Activated CD4-positive, CD25-positive, alpha-beta regulatory T cell treated with anti-CD3 and anti-CD28 coated beads, Interleukin-2, amount 50 U/mL, for 72 hours (primary cell): ENCODE measurements at regions not wholly inside any gene's neighbourhood (a gene's known extent, or its start where the extent isn't known, plus 50 kb on each side); places are given as distances from the start of the nearest gene placed in this dataset.

Experiments used
- DNase-seq: peaks from one replicate; pipeline ENCODE4 v3.0.0; 2021

DNA sequence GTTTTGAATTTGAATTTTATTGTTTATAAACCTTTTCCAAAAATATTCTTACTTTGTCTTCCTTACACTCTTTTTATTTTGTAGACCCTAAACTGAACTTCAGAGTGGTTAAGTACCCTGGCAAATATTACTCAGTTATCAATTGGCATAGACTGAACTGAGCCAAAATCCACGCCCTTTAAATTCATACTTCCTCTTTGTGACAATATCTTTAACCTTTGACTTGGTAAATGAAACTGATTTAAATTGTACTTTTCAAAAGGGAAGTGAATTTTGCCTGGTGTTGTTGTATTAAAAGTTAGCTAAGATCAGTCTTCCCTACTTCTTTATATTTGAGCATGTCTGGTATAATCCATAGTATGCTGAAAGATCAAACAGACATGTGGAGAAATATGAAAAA, 184.3 kb upstream of the USP15 start:
- no peak for DNase-seq

DNA sequence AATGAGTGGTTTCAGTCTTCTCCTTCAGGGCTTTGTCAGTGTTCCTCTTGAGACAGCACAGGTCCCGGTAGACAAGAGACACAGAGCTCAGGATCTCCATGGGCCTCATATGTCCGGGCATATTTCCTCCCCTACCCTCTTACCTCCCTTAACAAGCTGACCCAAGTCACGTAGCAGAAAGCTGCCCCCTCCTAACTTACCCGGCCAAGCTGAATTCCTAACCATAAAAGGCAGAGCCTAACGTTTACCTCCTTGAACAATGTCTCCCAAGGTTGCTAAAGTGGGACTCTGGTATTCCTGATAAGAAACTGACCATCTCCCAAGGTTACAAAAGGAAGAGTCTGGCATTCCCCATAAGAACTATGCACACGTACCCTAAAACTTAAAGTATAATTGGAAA, 182.2 kb upstream of the USP15 start:
- DNase-seq: no peak

DNA sequence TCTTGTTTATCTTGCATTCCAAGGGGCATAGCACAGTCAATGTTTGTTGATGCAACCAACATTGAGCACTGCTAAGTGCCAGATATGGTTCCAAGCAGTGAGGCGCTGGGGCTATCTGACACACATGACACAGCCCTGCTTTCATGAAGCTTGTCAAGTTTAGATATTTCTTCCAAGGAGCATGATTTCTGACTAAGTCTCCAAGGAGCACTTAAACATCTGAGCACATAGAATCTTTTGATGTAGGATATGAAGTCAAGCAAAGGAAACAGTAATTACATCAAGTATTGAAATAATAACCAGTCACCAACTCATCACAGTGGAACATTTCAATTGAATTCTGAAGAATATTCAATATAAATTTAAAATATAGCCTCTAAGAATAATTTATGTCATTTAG, 177.8 kb upstream of the USP15 start:
- no peak for DNase-seq

DNA sequence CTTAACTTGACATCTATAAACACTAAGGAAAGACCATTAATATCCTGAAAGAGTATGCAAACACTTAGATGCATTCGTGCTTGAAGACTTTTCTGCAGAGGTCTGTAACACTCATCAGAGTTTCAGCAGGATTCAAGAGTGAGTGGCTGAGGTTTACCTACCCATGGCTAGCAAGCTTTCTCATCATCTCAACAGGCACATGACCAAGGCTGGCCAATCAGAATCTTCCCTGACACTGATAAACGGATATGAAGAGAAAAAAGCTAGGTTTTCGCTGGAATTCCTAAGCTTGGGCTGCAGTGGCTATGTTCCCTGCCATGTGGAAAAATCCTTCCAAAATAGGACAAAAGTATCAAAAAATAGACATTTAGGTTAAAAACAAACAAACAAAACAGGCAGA, 162.1 kb upstream of the USP15 start:
- DNase-seq: no peak

DNA sequence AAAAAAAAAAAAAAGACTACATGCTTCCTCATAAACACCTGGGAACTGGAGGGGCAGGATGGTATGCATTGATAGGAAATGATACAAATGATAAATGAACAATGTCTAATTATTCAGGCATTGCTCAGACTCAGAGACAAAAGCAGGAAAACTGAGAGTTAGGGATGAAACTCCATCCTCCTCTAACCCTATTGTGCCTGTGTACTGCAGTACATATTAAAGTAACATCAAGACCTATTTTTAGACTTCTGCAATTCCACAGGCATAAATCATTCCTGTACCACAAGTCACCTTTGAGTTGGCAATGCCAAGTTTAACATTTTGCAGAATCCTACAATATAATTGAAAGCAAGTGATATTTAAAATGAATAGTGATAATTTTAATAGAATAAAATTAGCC, 156.5 kb upstream of the USP15 start:
- DNase-seq: no peak

DNA sequence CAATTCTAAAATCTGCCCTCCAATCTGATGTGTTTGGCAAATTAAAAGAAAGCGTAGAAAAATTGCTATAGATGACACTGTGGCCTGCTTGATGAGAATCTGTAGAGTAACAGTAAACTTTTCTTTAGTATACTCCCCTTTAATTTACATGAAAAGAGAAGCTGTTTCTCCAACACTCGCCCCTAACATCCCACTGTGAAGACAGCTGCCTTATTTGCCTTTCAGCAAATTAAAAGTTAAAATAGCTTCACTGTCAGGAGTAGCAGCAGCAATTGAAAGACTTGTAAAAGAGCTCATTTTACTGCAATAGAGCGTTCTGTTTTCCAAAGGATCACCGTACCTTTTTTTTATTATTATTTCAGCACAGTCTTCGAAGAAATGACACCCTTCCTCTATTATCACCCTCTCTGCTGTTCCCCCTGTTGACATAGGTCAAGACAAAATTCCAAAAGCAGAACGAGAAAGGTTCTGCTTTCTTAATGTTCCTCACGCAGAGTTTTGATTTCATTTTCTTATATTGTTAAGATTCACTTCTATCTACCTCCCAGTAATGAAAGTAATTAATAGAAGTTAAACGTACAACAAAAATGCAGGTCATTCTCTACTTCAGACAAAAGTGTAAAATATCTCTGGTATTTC, 153.5 kb upstream of the USP15 start:
- no peak for DNase-seq

DNA sequence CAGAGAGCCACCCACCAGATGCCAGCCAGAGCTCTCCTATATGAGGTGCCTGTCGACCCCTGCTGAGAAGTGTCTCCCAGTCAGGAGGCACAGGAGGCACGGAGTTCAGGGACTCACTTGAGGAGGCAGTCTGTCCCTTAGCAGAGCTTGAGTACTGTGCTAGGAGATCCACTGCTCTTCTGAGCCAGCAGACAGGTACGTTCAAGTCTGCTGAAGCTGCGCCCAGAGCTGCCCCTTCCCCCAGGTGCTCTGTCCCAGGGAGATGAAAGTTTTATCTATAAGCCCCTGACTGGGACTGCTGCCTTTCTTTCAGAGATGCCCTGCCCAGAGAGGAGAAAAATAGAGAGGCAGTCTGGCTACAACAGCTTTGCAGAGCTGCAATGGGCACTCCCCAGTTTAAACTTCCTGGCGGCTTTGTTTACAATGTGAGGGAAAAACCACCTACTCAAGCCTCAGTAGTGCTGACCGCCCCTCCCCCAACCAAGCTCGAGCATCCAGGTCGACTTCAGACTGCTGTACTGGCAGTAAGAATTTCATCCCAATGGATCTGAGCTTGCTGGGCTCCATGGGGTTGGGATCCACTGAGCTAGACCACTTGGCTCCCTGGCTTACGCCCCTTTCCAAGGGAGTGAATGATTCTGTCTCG, 146.7 kb upstream of the USP15 start:
- DNase-seq: no peak

DNA sequence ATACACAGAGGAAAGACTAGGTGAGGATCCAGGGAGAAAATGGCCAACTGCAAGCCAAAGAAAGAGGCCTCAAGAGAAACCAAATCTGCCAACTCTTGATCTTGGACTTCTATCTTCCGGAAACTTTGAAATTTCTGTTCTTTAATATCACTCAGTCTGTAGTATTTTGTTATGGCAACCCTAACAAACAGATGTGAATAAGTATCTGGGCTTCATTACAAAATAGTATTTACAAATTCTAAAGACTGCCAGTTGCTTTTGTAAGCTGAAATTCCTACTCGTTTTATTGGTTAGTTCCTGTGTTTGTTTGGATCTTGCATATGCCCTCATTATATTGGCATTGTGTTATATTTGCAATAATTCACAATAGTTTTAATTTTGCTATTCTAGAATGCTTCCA, 143.2 kb upstream of the USP15 start:
- DNase-seq: no peak

DNA sequence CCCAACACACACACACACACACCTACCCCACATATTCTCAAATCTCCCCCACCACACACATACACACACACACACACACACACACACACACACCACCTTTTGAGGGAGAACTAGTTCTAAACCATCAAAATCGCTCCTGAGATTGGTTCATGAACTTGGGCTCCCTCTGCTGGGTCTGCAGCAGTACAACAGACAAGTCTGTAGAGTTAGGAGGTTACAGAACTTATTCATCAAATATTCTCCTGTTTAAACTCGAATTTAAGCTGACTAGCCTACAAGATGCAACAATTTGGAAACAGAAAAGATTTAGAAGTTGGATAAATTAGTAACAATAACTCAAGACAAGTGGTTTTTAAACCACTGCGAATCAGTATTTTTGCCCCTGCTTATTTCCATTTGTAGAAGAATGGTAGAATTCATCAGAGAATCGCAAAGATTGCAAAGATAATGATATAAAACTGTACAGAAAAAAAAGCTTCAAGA, 136.4 kb upstream of the USP15 start:
- peak; percentile 31 for DNase-seq

DNA sequence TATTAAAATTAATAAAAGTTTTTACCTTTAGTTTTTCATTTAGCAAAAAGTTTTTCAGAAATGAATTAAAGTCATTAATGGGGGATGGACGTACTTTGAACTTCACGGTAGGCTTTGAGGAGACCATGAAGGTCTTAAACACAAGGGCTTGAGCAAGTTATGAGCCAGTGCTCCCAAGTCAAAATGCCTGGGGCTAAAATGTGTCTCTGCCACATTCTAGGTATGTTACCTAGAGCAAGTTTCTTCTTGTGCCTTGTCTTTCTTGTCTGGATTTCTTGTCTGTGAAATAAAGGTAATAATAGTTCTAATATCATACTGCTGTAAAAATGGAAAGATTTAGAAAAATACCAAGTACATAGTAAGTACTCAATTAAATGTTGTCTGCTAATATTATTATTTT, 132.7 kb upstream of the USP15 start:
- DNase-seq: no peak

DNA sequence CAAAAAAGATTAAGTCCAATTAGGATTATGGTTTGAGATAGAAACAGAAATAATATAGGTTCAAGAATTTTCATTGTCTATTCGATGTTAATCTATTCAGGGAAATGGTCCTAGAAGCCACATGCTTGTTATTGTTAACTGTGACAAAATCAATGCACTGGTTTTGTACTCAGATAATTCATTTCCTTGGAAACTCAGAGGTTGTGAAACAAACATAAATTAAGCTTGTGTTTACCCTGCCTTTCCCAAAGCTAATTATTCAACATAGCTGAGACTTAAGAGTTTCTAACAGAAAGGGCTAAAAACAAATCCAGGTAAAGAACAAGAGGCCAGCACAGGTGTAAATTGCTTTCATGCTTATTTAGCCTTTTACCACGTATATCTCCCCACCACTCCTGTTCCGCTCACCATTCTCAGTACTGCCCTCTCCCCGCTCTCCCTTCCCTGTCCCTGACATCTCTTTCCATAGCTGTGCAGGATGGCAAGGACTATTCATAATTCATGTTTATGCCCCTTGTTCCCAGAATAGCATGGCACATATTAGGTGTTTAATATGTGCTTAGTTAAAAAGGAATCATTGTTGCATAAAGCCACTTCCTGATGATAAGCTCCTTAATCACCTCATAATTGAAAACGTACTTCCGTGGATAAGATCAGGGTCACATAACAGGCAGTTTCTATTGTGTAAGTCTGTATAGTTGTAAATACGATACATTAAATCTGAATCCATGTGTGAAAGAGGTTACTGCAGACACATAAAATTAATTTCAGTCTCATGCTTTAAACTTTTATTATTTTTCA, 131.8 kb upstream of the USP15 start:
- no peak for DNase-seq

DNA sequence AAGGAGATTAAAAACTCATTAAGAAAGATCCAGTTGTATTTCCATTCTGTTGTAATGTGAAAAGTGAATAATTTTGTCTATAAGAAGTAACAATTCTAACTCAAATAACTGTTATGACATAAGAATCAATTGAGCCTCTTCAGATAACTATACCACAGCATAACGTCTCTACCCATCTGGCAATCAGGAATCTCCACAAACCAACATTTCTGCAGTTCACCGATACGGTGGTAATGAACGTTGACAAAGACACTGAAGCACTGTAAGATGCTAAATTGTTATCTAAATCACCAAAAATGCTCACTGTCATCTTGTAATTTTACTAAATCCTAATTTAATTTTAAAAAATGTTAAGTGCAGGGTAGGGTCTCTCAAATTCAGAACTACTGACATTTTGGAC, 130.9 kb upstream of the USP15 start:
- no peak for DNase-seq

DNA sequence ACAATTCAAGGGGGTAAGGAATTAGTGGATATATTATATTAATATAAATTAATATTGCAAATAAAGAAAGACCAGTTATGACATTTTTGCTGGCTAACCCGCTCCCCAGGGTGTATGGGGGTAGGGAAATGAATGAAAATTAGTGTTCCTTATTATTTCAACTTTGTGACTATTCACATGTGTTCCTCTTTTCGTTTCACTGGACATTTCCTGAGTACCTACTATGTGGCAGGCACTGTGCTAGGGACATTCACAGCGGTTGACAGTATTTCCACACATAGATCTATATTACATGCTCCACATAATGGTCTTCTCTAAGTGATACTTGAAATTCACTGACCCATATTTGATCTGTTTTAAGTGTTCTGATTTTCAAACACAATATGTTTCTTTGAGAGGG, 129.8 kb upstream of the USP15 start:
- DNase-seq: no peak

DNA sequence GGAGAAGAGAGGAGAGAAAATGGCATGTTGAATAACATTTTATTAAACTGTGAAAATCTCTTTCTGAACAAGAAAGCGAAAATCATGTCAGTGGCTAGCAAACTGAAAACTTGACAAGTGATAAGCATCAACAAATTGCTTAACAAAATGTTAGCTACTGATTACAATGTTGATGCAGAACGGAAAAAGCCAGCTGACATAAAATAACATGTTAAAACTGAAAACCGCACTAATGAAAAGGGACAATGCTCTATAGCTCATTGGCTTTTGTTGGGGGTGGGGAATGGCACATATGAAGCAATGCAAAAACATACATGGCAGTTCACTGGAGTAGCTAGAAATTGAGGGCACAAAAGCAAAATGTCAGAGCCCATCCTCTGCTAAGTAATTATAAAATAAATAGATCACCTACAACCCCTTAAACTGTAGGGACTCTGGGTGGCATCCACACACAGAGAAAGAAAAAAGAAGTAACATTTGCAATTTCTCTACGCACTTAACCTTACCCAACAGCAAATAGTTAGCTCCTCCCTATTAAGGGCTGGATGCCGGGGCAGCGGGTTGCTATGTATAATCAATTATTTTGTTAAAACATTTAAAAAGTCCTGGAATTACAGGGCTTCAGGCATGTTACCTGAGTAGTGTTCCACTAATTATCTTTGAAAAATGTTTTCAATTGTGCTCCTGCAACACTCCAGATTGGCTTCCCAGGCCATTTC, 129.2 kb upstream of the USP15 start:
- no peak for DNase-seq

DNA sequence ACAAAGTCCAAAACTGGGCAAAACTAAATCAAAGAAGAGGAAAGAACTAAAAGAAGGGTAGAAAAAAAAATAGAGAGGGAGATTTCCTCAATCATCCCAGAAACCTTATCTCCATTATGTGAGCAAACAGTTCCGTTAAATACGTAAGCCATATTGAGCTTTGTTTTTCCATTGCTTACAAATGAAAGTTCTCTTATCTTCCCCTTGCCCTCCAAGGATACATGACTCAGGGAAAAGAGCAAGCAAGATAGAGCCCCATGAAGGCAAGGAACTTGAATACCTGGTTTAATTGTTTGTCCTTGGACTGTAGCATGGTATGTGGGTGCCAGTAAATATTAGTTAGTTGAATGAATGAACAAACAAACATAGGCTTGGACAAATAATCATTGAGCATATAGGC, 126.8 kb upstream of the USP15 start:
- DNase-seq: no peak

DNA sequence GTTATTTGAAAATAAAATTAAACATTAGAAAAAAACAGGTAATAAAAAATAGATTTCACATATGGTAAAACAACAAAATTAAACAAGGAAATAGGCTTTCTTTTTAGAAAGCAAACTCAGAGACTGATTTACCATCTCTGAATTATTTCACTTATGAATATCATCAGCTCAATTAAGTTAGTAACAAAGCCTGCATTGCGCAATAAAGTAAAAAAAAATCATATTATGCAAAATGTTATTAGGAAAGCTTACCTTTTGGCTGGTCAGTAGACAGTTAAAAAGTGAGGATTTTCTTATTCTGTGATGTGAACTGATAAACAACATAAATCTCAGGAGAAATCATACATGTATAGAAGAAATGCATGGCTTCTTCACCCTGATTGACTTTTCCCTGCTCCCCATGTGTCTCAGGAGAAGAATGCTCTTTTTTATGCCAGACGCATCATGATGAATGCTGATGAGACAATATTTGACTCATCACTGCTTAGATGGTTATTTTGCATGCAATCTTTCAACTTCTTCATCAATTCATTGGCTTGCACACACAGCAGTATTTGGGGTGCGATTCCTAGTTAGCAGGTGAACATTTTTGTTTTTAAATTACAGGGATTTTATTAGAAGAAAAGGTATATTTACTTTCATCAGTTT, 124.5 kb upstream of the USP15 start:
- no peak for DNase-seq

DNA sequence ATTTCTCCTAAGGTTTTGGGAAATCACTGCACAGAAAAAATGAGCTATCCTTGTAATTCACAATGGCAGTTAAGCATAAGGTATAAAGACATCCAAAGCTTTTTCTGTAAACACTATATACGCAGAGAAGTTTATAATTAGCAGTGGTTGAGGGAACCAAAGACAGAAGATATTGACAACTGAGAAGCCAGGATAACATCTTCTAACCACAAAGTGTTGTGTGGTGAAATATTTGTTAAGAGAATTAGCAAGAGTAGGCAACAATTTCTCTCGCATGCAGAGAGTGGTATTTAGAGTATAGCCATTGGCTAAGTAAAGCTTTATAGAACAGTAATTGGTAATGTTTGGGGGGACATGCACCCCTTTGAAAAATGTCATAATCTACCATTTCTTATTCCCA, 123.7 kb upstream of the USP15 start:
- no peak for DNase-seq

DNA sequence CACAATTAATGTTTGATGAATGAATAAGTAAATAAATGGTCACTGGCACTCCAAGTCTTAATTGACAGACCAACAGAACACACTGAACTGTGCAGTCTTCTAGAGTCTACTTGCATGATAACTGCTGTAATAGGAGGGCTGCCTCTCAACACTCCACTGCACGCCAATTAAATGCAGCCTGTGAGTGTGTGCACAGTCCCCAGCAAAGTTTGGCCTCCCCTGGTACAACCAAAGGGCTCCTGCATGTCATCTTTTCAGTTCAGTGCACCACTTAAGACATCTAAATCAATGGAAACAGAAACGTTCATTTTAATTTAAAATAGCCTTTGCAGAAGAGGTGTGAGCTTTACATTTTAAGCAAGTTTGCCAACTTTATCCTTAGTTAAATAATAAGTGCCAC, 121.7 kb upstream of the USP15 start:
- no peak for DNase-seq

DNA sequence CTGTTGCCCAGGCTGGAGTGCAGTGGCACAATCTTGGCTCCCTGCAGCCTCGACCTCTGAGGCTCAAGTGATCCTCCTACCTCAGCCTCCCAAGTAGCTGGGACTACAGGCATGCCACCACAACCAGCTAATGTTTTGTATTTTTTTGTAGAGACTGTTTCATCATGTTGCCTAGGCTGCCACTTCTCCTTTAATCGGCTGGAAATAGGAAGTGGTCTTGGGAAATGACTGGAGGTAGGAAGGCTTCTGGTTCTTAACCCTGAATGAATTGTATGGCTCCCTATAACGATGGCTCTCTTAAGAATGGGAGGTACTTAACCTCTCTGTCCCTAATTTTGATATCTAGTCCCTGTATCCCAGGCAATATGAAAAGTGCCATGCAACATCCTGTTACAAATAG, 113.9 kb upstream of the USP15 start:
- no peak for DNase-seq

DNA sequence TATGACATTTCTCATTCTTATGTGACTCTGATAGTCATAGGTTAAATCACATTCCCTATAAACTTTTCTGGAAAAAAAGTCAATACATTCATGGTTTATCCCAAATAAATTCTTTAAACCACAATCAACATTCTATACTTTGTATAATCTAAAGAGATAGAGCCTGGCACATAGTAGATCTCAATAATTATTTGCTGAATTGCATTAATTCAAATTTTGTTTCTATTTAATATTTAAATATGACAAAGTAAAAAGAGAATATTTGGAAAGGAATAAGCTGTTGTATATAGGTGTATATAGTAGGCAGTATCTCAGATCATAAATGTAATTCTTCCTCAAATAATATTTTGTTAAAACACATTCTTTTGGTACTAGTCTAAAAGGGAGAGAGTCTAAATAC, 102.2 kb upstream of the USP15 start:
- DNase-seq: no peak

DNA sequence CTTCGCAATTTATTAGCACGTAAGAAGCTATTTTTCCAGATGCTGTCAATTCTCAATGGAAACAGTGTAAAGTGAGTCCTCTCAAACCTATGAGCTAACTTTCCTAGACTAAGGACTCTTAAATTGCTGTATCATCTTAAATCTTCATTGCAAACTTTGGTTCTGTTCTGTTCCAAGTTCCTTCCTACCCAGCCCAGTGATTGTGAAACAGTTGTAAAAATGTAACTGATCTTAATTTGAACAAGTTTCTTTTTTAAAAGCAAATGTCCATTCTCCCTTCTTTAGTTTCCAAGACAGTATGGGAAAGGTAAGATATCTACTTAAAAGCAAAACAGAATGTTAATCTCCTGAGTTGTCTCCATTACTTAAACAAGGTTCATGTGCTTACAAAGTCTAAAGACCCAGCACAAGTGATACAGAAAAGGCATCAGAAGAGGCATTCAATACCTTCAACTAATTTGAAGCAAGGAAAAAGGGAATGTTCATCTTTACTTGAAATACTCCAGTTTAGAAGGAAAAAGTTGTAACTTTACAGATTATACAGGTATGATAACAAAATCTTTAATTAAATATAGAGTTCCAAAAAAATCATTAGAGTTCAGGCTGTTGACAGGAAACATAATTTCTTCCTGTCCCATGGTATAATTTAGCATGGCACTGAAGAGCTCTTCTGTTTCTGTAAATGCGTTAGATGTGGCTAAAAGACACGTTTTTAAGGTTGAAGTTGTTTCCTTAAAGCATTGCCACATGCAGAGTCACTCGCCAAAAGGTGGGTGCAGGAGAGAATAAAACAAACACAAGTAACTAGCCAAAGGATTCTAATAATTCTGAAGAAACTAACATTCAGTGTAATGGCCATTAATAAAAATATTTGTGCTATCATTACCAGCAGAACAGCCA, 101.5 kb upstream of the USP15 start:
- no peak for DNase-seq

DNA sequence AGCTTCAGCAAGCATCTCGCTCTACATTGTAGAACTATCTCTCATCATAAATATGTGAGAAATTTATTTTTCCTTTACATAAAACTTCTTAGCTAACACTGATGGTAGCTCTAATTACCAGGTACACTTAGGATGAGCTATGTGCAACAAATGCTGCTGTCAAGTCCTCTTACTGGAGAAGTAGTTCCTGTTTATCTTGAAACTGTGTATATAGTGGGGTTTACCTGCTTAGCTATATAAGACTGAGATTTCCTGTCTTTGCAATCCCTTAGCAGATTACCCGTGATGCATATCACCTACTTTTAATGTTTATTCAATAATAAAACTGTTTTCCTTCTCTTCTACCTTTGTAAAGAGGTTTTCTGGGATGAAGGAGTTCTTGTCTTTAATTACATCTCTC, 98.0 kb upstream of the USP15 start:
- no peak for DNase-seq
